HG02588 (cell line): ENCODE measurements at regions not wholly inside any gene's neighbourhood (a gene's known extent, or its start where the extent isn't known, plus 50 kb on each side); places are given as distances from the start of the nearest gene placed in this dataset.

Source experiments
- ATAC-seq: cut with Tn5 transposase; IDR thresholded peaks from one replicate; pipeline ENCODE4 v1.9.1; 2021; ENCODE audit warnings: mild to moderate bottlenecking, moderate library complexity; ENCODE audit not compliant: unreplicated experiment

DNA sequence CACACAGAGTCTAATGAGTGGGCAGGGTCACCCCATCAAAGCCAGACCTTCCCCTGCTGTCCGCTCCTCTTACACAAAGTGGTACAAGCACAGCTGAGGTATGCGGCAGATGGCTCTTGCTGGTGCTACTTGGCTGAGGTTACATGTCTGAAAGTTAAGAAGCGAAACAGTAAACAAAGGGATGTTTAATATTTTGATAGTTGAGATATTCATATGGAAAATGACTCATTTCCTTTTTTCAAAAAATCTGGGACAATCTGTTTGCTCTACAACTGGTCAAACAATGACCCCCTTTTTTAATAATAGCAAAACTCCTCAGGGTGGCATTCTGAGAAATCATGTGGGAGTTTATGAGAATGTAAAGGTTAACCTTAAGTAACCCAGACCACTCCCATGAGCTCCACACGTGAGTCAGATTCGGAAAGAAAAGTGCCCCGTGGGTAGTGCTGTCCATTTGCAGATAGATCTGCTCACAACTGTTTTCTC, 245.3 kb downstream of the TBXT start:
- no peak for ATAC-seq

GRCh38 chr6:165920896-165921671, 246.6 kb downstream of the TBXT start:
- ATAC-seq = no peak

GRCh38 chr6:165917576-165917975, 250.1 kb downstream of the TBXT start:
- no peak for ATAC-seq

DNA sequence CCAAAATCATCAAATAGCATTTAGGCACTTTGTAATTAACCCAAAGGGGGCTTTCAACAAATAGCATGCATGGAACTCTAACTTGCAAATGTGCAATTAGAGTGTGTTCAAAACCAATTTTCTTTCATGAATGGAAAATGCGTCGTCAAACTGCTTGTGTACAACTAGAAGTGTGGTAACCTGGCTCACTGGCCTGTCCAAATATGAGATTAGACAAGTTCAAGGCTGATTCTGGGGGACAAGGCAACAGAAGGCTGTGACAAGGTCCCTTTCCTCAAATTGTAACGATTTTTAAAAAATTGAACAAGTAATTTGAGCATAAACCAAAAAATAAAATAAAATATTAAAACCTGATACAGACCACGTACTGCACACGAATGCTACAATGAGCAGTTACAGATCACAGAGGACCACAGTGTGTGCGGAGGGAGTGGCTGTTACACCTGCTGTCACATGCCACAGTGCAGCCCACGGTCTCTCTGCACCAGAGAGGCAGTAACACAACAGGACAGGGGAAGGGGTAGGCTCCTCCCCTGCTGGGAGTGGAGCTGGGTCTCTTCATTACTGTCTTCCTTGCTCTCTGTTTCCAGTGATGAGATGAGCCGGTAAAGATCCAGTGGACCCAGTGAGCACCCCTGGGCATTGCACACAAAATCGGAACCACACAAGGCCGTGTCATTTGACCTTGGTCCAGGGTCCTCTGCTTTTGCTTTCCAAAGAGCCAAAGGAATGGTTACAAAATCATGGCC, 252.2 kb upstream of the PDE10A start:
- no peak for ATAC-seq

DNA sequence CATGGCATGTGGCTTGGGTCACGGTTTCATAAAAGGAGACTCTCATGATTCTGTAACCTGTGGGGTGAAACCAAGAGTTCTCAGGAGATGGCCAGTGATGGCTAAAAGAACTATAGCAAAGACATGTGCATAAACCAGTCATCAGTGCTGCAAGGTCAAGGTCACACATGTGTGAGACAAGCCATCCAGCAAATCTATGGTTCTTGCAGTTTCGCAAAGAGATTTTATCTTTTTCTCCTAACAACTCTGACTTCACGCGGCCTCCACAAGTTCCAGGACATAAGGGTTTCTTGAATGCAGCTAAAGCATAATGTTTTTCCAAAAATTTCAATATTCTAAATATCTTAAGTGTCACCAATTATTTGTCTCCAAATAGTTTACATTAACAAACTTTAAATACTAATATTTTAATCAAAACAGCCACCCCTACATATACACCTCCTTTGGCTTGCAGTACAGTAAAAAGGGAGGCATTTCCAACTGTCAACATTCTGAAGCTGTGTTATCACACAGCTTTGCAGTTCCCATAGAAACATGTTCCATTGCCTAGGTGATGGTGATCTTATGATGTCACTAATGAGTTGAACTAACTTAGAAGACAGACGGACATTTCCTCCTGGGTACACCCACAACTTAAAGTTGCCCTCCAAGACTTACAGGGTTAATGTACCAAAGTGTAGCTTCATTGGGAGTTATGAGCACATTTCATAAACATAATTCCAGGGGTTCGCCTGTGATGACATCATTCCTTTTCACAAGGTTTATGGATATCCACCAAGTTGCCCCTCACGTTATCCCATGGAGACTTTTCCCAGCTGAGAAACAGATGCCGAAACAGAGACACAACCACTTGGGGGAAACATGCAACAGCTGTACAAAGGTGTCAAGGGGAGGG, 250.9 kb upstream of the PDE10A start:
- no peak for ATAC-seq

GRCh38 chr6:165910184-165910966, 247.3 kb upstream of the PDE10A start:
- no peak for ATAC-seq

DNA sequence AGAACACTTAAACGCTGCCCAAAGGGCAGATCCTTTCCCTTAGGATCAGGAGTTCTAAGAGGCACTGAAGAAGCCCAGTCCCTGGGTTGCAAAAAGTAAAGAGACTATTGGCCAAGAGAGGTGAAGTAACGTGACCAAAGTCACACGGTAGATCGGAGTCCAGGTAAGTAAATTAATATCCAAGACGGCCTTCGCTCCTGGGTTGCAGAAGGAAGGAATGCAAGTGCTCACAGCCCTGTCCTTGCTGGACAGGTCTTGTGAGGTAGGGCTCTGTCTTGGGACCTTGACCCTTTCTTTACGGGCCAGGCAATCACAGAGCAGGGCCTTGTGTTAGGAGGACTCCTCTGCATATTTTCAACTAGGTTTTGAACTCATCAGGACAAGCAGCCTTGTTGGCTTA, 243.7 kb upstream of the PDE10A start:
- ATAC-seq = no peak

DNA sequence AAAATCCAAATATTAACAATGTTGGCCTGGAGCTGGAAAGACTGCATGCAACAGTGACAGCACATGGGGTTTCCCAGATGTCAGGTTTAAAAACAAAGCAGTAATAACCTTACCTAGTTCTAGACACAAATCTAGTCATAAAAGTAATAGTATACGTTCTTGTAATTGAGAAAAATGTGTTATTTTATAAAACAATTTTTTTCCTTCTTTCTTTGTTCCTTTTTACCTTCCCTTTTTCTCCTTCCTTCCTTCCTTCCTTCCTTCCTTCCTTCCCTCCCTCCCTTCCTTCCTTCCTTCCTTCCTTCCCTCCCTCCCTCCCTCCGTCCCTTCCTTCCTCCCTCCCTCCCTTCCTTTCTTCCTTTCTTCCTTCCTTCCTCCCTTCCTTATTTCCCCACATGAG, 242.7 kb upstream of the PDE10A start:
- ATAC-seq = no peak

DNA sequence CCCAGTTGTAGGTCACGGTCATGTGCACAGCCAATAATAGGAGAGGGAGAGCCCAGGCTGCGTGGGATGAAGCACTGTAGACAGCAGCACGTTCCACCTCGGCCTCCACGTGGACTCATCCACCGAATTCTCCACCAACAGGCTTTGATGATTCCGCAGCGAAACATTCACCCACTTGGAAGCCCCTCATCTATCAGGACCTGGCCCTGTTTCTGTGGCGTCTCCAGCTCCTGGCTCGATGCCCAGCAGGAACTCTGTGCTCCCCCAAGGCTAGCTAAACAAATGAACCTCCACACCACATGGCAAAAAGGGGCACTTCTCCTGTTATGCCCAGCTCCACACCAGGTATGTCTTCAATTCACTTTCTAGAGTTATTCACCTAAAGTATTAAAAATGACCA, 237.9 kb upstream of the PDE10A start:
- ATAC-seq = no peak

- ATAC-seq = no peak
These were observed 236.6 kb upstream of the PDE10A start for GRCh38 chr6:165899611-165900010.

- ATAC-seq = no peak
These were observed 232.6 kb upstream of the PDE10A start for GRCh38 chr6:165895421-165896165.

DNA sequence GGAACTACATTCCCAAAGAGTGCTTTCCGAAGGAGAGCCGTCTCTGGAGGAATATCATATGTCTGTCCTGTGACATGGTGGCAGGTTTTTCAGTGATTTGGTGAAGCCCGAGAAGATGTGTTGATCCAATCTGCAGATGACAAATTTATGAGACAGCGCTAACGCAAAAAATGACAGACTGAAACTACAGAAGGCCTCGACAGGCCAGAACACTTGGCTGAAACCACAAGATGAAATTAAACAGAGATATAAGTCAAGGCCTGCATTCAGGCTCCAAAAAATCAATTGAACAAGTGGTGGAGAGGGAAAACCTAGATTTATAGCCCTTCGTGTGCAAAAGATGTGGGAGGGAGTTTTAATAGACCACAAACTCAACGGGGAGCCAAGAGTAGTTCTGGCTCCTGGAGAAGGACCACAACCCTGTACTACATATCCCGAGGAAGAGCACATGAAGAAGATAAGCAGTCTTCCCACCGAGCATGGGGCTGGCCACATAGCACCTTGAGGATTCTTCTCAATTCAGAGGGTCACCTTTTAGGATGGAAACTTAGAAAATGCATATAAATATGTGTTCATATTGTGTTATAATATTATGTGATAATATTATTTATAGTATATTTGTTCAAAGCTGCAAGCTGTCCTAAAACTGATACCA, 231.3 kb upstream of the PDE10A start:
- no peak for ATAC-seq

DNA sequence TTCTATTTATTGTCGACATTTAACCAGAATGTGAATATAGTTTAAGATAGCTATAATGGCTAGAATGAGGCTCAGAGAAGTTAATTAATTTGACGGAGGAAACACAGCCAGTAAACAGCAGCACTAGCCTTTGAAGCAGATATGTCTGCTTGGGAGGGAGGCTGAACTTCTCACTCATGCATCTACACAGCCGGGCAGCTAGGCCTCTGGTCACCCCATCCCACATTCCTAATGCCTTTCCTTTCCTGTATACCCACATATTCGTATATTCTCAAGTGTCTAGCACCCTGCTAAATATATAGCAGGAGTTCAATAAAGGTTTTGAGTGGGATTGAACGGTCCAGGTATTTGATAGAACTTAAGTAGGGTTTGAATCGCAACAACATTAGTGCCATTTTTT, 230.4 kb upstream of the PDE10A start:
- no peak for ATAC-seq

DNA sequence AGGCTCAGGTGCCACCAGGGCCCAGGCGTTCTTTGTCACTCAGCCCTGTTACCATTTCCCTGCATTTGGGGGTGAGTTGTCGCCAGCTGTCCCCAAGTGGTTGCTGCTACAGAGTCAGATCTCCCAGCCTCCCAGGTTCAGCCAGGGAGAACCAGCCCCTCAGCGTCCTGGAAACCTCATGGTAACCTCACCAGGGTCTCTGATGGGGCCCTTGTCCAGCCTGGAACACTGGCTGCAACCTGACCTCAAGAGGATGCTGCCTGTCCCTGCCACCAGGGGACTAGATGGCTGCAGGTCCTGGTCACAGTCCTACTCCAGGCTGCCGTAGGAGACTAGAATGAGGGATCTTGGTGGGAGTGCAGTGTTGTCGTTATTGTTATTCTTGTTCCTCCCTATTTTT, 228.3 kb upstream of the PDE10A start:
- no peak for ATAC-seq

- no peak for ATAC-seq
These were observed 227.3 kb upstream of the PDE10A start for GRCh38 chr6:165890404-165890735.

DNA sequence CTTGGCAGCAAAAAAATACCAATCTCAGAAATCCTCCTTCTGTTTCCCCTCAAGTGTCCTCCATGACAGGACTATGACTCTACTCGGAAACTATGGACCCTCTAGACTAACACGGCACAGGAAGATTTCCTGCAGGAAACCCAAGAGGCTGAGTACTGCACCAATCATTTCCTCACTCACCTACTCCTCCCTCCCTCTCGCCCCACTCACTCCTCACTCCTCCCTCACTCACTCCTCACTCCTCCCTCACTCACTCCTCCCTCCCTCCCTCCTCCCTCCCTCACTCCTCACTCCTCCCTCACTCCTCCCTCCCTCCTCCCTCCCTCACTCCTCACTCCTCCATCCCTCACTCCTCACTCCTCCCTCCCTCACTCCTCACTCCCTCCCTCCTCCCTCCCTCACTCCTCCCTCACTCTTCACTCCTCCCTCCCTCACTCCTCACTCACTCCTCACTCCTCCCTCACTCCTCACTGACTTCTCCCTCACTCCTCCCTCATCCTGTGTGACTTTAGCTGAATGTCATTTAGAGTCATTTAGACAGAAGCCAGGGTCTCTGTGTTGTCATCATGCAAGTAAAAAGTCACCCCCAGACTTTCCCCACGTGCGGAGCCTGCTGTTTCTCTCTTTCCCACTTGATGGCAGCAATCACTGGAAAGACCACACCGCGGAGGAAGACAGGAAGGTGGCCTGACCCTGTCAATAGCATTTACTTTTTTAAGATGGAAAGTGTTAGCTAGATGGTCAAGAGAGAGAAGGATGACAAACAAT, 226.8 kb upstream of the PDE10A start:
- no peak for ATAC-seq

- ATAC-seq = no peak
These were observed 223.1 kb upstream of the PDE10A start for GRCh38 chr6:165886169-165886568.
